HepG2 (cell line): ENCODE measurements at regions not wholly inside any gene's neighbourhood (a gene's known extent, or its start where the extent isn't known, plus 50 kb on each side); places are given as distances from the start of the nearest gene placed in this dataset.

Experiments used
- DNMT1 ChIP-seq: sonication (generic); formaldehyde crosslinking; IDR thresholded peaks from 2 replicates; pipeline ENCODE4 v1.5.1; 2020; ENCODE audit warnings: mild to moderate bottlenecking, missing genetic modification reagents
- RXRB ChIP-seq: IDR thresholded peaks from 2 replicates; pipeline ENCODE4 v1.6.1; 2016; ENCODE audit warnings: borderline replicate concordance, missing genetic modification reagents, missing compliant biosample characterization
- SNAPC5 ChIP-seq: sonication (generic); formaldehyde crosslinking; IDR thresholded peaks from 2 replicates; pipeline ENCODE4 v1.8.1; 2023; ENCODE audit warnings: mild to moderate bottlenecking, missing genetic modification reagents, borderline replicate concordance
- ZBTB1 ChIP-seq: sonication (generic); formaldehyde crosslinking; IDR thresholded peaks from 2 replicates; pipeline ENCODE4 v1.4.0; 2020; ENCODE audit warnings: missing genetic modification reagents, borderline replicate concordance
- ZKSCAN5 ChIP-seq: sonication (generic); formaldehyde crosslinking; IDR thresholded peaks from 2 replicates; pipeline ENCODE4 v1.5.1; 2020; ENCODE audit warnings: mild to moderate bottlenecking, missing genetic modification reagents
- ZNF30 ChIP-seq: sonication (generic); formaldehyde crosslinking; IDR thresholded peaks from 2 replicates; pipeline ENCODE4 v1.5.0; 2020; ENCODE audit warnings: mild to moderate bottlenecking, missing genetic modification reagents
- ZNF839 ChIP-seq: sonication (generic); formaldehyde crosslinking; IDR thresholded peaks from 2 replicates; pipeline ENCODE4 v1.4.0; 2020; ENCODE audit warnings: missing genetic modification reagents, mild to moderate bottlenecking, borderline replicate concordance
- TF ChIP-seq, protein P1 (sequence below): sonication (generic); formaldehyde crosslinking; IDR thresholded peaks from 2 replicates; pipeline ENCODE4 v1.4.0; 2020; ENCODE audit warnings: missing genetic modification reagents
- TF ChIP-seq, protein P2 (sequence below), 2 experiments: IDR thresholded peaks; 2 replicates each; pipeline ENCODE4 v1.6.1; 2011 to 2012; ENCODE audit warnings: low read length in 2 of 2, borderline replicate concordance in 1 of 2, low read depth in 1 of 2, mild to moderate bottlenecking in 1 of 2, moderate library complexity in 1 of 2
- TF ChIP-seq, protein P3 (sequence below): sonication (generic); formaldehyde crosslinking; IDR thresholded peaks from 2 replicates; pipeline ENCODE4 v1.5.1; 2020; ENCODE audit warnings: mild to moderate bottlenecking, missing genetic modification reagents, moderate library complexity
- TF ChIP-seq, protein P4 (sequence below): sonication (generic); formaldehyde crosslinking; IDR thresholded peaks from 2 replicates; pipeline ENCODE4 v1.5.1; 2020; ENCODE audit warnings: missing genetic modification reagents, mild to moderate bottlenecking, borderline replicate concordance
- TF ChIP-seq, protein P5 (sequence below): sonication (generic); formaldehyde crosslinking; IDR thresholded peaks from 2 replicates; pipeline ENCODE4 v1.5.1; 2020; ENCODE audit warnings: missing genetic modification reagents, mild to moderate bottlenecking, borderline replicate concordance

- TF ChIP-seq, protein P1, sequence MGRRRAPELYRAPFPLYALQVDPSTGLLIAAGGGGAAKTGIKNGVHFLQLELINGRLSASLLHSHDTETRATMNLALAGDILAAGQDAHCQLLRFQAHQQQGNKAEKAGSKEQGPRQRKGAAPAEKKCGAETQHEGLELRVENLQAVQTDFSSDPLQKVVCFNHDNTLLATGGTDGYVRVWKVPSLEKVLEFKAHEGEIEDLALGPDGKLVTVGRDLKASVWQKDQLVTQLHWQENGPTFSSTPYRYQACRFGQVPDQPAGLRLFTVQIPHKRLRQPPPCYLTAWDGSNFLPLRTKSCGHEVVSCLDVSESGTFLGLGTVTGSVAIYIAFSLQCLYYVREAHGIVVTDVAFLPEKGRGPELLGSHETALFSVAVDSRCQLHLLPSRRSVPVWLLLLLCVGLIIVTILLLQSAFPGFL (CRISPR knock-in tag): no peak
- TF ChIP-seq, protein P2, sequence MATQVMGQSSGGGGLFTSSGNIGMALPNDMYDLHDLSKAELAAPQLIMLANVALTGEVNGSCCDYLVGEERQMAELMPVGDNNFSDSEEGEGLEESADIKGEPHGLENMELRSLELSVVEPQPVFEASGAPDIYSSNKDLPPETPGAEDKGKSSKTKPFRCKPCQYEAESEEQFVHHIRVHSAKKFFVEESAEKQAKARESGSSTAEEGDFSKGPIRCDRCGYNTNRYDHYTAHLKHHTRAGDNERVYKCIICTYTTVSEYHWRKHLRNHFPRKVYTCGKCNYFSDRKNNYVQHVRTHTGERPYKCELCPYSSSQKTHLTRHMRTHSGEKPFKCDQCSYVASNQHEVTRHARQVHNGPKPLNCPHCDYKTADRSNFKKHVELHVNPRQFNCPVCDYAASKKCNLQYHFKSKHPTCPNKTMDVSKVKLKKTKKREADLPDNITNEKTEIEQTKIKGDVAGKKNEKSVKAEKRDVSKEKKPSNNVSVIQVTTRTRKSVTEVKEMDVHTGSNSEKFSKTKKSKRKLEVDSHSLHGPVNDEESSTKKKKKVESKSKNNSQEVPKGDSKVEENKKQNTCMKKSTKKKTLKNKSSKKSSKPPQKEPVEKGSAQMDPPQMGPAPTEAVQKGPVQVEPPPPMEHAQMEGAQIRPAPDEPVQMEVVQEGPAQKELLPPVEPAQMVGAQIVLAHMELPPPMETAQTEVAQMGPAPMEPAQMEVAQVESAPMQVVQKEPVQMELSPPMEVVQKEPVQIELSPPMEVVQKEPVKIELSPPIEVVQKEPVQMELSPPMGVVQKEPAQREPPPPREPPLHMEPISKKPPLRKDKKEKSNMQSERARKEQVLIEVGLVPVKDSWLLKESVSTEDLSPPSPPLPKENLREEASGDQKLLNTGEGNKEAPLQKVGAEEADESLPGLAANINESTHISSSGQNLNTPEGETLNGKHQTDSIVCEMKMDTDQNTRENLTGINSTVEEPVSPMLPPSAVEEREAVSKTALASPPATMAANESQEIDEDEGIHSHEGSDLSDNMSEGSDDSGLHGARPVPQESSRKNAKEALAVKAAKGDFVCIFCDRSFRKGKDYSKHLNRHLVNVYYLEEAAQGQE (IDR thresholded peaks at IDR 0.05; ENCODE audit: borderline replicate concordance in 1 of 2, low read depth in 1 of 2, low read length in 2 of 2): no peak
- no peak for TF ChIP-seq SNAPC5
- peak; percentile 51; the same call in 1 of the 2 replicates for TF ChIP-seq RXRB
- peak; percentile 82 for TF ChIP-seq ZKSCAN5 (CRISPR knock-in tag)
- no peak for TF ChIP-seq ZNF839 (CRISPR knock-in tag)
- TF ChIP-seq, protein P3, sequence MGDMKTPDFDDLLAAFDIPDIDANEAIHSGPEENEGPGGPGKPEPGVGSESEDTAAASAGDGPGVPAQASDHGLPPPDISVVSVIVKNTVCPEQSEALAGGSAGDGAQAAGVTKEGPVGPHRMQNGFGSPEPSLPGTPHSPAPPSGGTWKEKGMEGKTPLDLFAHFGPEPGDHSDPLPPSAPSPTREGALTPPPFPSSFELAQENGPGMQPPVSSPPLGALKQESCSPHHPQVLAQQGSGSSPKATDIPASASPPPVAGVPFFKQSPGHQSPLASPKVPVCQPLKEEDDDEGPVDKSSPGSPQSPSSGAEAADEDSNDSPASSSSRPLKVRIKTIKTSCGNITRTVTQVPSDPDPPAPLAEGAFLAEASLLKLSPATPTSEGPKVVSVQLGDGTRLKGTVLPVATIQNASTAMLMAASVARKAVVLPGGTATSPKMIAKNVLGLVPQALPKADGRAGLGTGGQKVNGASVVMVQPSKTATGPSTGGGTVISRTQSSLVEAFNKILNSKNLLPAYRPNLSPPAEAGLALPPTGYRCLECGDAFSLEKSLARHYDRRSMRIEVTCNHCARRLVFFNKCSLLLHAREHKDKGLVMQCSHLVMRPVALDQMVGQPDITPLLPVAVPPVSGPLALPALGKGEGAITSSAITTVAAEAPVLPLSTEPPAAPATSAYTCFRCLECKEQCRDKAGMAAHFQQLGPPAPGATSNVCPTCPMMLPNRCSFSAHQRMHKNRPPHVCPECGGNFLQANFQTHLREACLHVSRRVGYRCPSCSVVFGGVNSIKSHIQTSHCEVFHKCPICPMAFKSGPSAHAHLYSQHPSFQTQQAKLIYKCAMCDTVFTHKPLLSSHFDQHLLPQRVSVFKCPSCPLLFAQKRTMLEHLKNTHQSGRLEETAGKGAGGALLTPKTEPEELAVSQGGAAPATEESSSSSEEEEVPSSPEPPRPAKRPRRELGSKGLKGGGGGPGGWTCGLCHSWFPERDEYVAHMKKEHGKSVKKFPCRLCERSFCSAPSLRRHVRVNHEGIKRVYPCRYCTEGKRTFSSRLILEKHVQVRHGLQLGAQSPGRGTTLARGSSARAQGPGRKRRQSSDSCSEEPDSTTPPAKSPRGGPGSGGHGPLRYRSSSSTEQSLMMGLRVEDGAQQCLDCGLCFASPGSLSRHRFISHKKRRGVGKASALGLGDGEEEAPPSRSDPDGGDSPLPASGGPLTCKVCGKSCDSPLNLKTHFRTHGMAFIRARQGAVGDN (CRISPR knock-in tag): peak; percentile 67
- TF ChIP-seq ZNF30 (CRISPR knock-in tag): no peak
- TF ChIP-seq DNMT1: no peak
- TF ChIP-seq, protein P4, sequence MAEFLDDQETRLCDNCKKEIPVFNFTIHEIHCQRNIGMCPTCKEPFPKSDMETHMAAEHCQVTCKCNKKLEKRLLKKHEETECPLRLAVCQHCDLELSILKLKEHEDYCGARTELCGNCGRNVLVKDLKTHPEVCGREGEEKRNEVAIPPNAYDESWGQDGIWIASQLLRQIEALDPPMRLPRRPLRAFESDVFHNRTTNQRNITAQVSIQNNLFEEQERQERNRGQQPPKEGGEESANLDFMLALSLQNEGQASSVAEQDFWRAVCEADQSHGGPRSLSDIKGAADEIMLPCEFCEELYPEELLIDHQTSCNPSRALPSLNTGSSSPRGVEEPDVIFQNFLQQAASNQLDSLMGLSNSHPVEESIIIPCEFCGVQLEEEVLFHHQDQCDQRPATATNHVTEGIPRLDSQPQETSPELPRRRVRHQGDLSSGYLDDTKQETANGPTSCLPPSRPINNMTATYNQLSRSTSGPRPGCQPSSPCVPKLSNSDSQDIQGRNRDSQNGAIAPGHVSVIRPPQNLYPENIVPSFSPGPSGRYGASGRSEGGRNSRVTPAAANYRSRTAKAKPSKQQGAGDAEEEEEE (CRISPR knock-in tag): no peak
- no peak for TF ChIP-seq ZBTB1 (CRISPR knock-in tag)
- TF ChIP-seq, protein P5, sequence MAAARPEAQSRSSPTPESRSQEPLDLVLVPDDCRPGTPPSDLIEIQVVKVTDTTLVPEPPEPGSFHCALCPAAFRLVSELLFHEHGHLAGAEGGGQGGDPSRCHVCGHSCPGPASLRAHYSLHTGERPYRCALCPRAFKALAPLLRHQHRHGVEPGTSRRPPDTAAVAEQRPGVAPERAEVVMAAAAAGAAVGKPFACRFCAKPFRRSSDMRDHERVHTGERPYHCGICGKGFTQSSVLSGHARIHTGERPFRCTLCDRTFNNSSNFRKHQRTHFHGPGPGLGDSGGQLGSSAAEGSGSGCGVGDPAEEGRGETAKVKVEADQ (CRISPR knock-in tag): no peak
These were observed 102.7 kb downstream of the TMEM30B start (continued) for GRCh38 chr14:61178226-61179060.
